Erythroblast (primary cell): ENCODE measurements at regions not wholly inside any gene's neighbourhood (a gene's known extent, or its start where the extent isn't known, plus 50 kb on each side); places are given as distances from the start of the nearest gene placed in this dataset.

Experiments used
- GATA1 ChIP-seq: IDR thresholded peaks from 2 replicates; pipeline ENCODE4 v1.6.1; 2011; ENCODE audit warnings: low read depth, mild to moderate bottlenecking, control low read depth, low read length, moderate library complexity
- POLR2A ChIP-seq: IDR thresholded peaks from 2 replicates; pipeline ENCODE4 v1.6.1; 2011; ENCODE audit warnings: mild to moderate bottlenecking, low read length

DNA sequence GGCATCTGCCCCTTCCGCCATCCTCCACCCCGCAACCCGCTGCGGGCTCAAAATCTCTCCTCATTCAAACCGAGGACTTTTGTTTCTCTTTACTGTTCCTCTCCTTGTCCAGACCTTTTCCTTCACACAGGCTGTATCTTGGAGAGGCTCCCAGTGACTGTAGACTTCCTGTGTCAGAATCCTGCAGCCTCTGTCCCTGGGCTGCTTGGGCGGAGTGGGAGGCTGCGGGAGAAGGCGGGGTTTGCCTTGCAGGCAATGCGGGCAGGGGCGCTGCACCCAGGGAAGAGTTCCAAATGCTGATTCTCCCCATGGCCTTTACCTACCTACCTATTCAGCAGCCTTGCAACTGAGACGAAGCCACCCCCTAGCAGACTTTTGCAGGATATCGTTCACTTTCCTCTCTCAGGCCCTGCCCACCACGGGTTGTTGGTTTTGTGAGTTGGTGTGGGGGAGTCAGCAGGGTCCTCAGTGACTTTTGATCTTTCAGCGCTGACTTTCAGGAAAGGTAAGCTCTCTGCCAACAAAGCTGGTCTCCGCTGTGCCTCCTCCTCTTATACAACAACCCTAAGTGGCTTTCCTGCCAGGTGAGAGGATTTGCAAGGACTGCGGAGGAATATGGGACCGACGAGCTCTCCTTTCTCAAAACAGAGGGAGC is 79.0 kb upstream of the KCNA1 start:
- TF ChIP-seq POLR2A, result no peak
- TF ChIP-seq GATA1, result no peak
